Ishikawa (cell line): ENCODE measurements at regions not wholly inside any gene's neighbourhood (a gene's known extent, or its start where the extent isn't known, plus 50 kb on each side); places are given as distances from the start of the nearest gene placed in this dataset.

Experiments used
- CEBPB ChIP-seq: IDR thresholded peaks from 2 replicates; pipeline ENCODE4 v1.6.1; 2012
- FOXM1 ChIP-seq: IDR thresholded peaks from 2 replicates; pipeline ENCODE4 v1.6.1; 2012; ENCODE audit warnings: low read depth, borderline replicate concordance
- TAF1 ChIP-seq: IDR thresholded peaks from 2 replicates; pipeline ENCODE4 v1.6.1; 2012; ENCODE audit warnings: low read depth, mild to moderate bottlenecking

- TF ChIP-seq CEBPB: no peak
- no peak for TF ChIP-seq FOXM1
- no peak for TF ChIP-seq TAF1
Observed at GRCh38 chr10:32153252-32153651, 97.0 kb upstream of the KIF5B start.
